Loucy (cell line): ENCODE measurements at regions not wholly inside any gene's neighbourhood (a gene's known extent, or its start where the extent isn't known, plus 50 kb on each side); places are given as distances from the start of the nearest gene placed in this dataset.

Experiments
- H2AFZ ChIP-seq: fragments of 200-600 bp; sonication (generic); 2 replicates; pipeline ENCODE4 v1.6.0; 2016; ENCODE audit warnings: antibody characterized with exemption, mild to moderate bottlenecking, low read length, moderate library complexity
- H3F3A ChIP-seq: fragments of 200-600 bp; 2 replicates; pipeline ENCODE4 v1.6.0; 2016; ENCODE audit warnings: antibody characterized with exemption, low read depth, mild to moderate bottlenecking
- H3K27me3 ChIP-seq: fragments of 200-600 bp; sonication (generic); 2 replicates; pipeline ENCODE4 v1.6.1; 2014; ENCODE audit warnings: low read length, mild to moderate bottlenecking; ENCODE audit not compliant: insufficient read depth, poor library complexity, severe bottlenecking
- H3K36me3 ChIP-seq: fragments of 200-600 bp; sonication (generic); 2 replicates; pipeline ENCODE4 v1.6.1; 2016; ENCODE audit warnings: low read length; ENCODE audit not compliant: insufficient read depth
- H3K4me1 ChIP-seq: fragments of 200-600 bp; sonication (generic); 2 replicates; pipeline ENCODE4 v1.5.1; 2014; ENCODE audit warnings: low read length, mild to moderate bottlenecking; ENCODE audit not compliant: insufficient read depth, poor library complexity, severe bottlenecking
- H3K4me2 ChIP-seq: fragments of 200-600 bp; sonication (generic); 2 replicates; pipeline ENCODE4 v1.6.0; 2014; ENCODE audit warnings: antibody characterized with exemption, low read length, low read depth, mild to moderate bottlenecking; ENCODE audit not compliant: poor library complexity, severe bottlenecking
- H3K4me3 ChIP-seq: fragments of 200-600 bp; sonication (generic); 2 replicates; pipeline ENCODE4 v1.5.1; 2014; ENCODE audit warnings: low read length, mild to moderate bottlenecking, mixed read lengths; ENCODE audit not compliant: poor library complexity, severe bottlenecking
- H3K79me2 ChIP-seq: fragments of 200-600 bp; sonication (generic); 2 replicates; pipeline ENCODE4 v1.6.1; 2014; ENCODE audit warnings: low read length; ENCODE audit not compliant: insufficient read depth
- H3K9ac ChIP-seq: fragments of 200-600 bp; sonication (generic); 2 replicates; pipeline ENCODE4 v1.6.0; 2014; ENCODE audit warnings: mild to moderate bottlenecking, low read depth, low read length, moderate library complexity; ENCODE audit not compliant: poor library complexity, severe bottlenecking
- H3K9me2 ChIP-seq: fragments of 200-600 bp; sonication (generic); replicated peaks from 2 replicates; pipeline ENCODE4 v1.6.1; 2016; ENCODE audit warnings: low read depth, low read length, mixed read lengths
- H3K9me3 ChIP-seq: fragments of 200-600 bp; sonication (generic); 2 replicates; pipeline ENCODE4 v1.6.1; 2014; ENCODE audit warnings: mild to moderate bottlenecking, antibody characterized with exemption, low read length, low read depth; ENCODE audit not compliant: insufficient read depth
- H4K20me1 ChIP-seq: fragments of 200-600 bp; sonication (generic); 2 replicates; pipeline ENCODE4 v1.6.0; 2014; ENCODE audit warnings: antibody characterized with exemption, low read length, mild to moderate bottlenecking; ENCODE audit not compliant: insufficient read depth, poor library complexity, severe bottlenecking
- EZH2phosphoT487 ChIP-seq: fragments of 200-600 bp; IDR thresholded peaks from 2 replicates; pipeline ENCODE4 v1.6.1; 2018; ENCODE audit warnings: antibody characterized with exemption, mild to moderate bottlenecking, moderate library complexity, borderline replicate concordance
- TF ChIP-seq, protein P1 (sequence below): fragments of 200-600 bp; sonication (generic); conservative IDR thresholded peaks from 2 replicates; pipeline ENCODE4 v1.5.1; 2014; ENCODE audit warnings: mild to moderate bottlenecking, antibody characterized with exemption, low read length

- Histone ChIP-seq H3K4me2 (no peak overlapping the region), H3K79me2 (no peaks in the 10 kb centered on the region), H3K9me3 (no peaks in the 10 kb centered on the region), H4K20me1 (no peaks in the 10 kb centered on the region), H3K36me3 (no peaks in the 10 kb centered on the region), H3F3A (no peaks in the 10 kb centered on the region), H3K27me3 (no peaks in the 10 kb centered on the region), H3K9ac (no peak overlapping the region), H2AFZ (no peak overlapping the region), H3K4me3 (no peak overlapping the region), H3K4me1 (no peaks in the 10 kb centered on the region), H3K9me2 (no peaks in the 10 kb centered on the region)
- TF ChIP-seq EZH2phosphoT487 = no peak
- TF ChIP-seq, protein P1, sequence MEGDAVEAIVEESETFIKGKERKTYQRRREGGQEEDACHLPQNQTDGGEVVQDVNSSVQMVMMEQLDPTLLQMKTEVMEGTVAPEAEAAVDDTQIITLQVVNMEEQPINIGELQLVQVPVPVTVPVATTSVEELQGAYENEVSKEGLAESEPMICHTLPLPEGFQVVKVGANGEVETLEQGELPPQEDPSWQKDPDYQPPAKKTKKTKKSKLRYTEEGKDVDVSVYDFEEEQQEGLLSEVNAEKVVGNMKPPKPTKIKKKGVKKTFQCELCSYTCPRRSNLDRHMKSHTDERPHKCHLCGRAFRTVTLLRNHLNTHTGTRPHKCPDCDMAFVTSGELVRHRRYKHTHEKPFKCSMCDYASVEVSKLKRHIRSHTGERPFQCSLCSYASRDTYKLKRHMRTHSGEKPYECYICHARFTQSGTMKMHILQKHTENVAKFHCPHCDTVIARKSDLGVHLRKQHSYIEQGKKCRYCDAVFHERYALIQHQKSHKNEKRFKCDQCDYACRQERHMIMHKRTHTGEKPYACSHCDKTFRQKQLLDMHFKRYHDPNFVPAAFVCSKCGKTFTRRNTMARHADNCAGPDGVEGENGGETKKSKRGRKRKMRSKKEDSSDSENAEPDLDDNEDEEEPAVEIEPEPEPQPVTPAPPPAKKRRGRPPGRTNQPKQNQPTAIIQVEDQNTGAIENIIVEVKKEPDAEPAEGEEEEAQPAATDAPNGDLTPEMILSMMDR = no peak
Observed at GRCh38 chr16:73852561-73852960, 444.1 kb upstream of the PSMD7 start.

- Histone ChIP-seq H3K9ac (no peak overlapping the region), H2AFZ (no peak overlapping the region), H3F3A (no peaks in the 10 kb centered on the region), H3K27me3 (no peaks in the 10 kb centered on the region), H3K4me3 (no peak overlapping the region), H3K4me1 (no peaks in the 10 kb centered on the region), H3K79me2 (no peaks in the 10 kb centered on the region), H3K9me2 (no peaks in the 10 kb centered on the region), H3K4me2 (no peak overlapping the region), H3K36me3 (no peaks in the 10 kb centered on the region), H3K9me3 (no peaks in the 10 kb centered on the region), H4K20me1 (no peaks in the 10 kb centered on the region)
- TF ChIP-seq, protein P1 = no peak
- TF ChIP-seq EZH2phosphoT487 = no peak
Observed at GRCh38 chr16:73848993-73849392, 447.6 kb upstream of the PSMD7 start.

GRCh38 chr16:73847090-73847489 is 449.5 kb upstream of the PSMD7 start:
- H3F3A ChIP-seq = no peaks in the 10 kb centered on the region
- H3K36me3 ChIP-seq = no peaks in the 10 kb centered on the region
- no peaks in the 10 kb centered on the region for H3K79me2 ChIP-seq
- TF ChIP-seq, protein P1 = peak; percentile 28
- no peak for TF ChIP-seq EZH2phosphoT487
- H2AFZ ChIP-seq = no peak overlapping the region
- no peak overlapping the region for H3K4me2 ChIP-seq
- H3K4me1 ChIP-seq = no peaks in the 10 kb centered on the region
- H3K9me3 ChIP-seq = no peaks in the 10 kb centered on the region
- H4K20me1 ChIP-seq = no peaks in the 10 kb centered on the region
- no peaks in the 10 kb centered on the region for H3K9me2 ChIP-seq
- no peaks in the 10 kb centered on the region for H3K27me3 ChIP-seq
- no peak overlapping the region for H3K9ac ChIP-seq
- no peak overlapping the region for H3K4me3 ChIP-seq
